Heart left ventricle (tissue), 13 donors: ENCODE measurements at regions not wholly inside any gene's neighbourhood (a gene's known extent, or its start where the extent isn't known, plus 50 kb on each side); places are given as distances from the start of the nearest gene placed in this dataset.

ENCODE experiments used
- CTCF ChIP-seq, 12 donors: fragments of 200-600 bp; sonication (generic) in 4 of 12; IDR thresholded peaks; one replicate each; pipeline versions ENCODE4 v1.5.0 to v1.8.0; 2018 to 2022; ENCODE audit warnings: antibody characterized with exemption in 12 of 12, mild to moderate bottlenecking in 5 of 12
- POLR2A ChIP-seq, 2 donors: fragments of 450-650 bp; IDR thresholded peaks; one replicate each; pipeline ENCODE4 v1.6.1; 2017; ENCODE audit warnings: antibody characterized with exemption in 2 of 2, mild to moderate bottlenecking in 2 of 2, moderate library complexity in 2 of 2
- donor health status: ischemic (EF 13 %, LVEDD 7.1; RV severe dilation, severe dysfunction).
- donor health status: DM: no; HTN: yes; CAD: no.
- donor health status: DM: no; HTN: no; CAD: no.
- donor health status: ischemic (EF 25% LVEDD 6.9; RV normal size, moderate dysfunction).
- donor health status: ischemic (EF 25% LVEDD 5.7; RV mildly dilated, moderate dysfunction).
- donor health status: ischemic (EF 35%, LVEDD 5.7; RV mildly dilated, moderate dysfunction).
- donor health status: nonischemic (EF 11% LVEDD 7.7; RV severe dilation, severe dysfunction).
- donor health status: DM: yes; HTN: yes; CAD: no.
- donor health status: PGD.
- donor health status: ischemic (EF 29% LVEDD 5.4; RV normal size, mild dysfunction).
- donor health status: nonischemic (EF 23%, LVEDD 6.1; RV moderate dilation, normal function).

DNA sequence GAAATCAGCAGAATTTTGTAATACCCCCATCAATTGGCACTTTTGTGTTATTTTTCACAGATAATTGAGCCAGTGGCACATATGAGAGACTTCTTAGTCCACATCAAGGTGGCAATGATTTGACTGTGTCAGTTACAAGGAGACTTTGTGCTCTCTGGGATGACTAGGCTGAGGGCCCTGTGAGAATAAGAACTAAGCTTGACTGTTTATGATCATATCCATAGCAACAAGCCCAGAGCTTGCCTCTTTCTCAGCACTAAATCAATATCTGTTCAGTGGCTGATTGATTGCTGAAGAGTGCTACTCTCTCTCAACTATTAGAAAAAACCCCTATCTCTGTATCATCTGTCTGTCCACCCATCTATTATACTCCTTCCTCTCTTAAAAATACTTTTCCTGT lies 185.3 kb upstream of the PLPP4 start:
- TF ChIP-seq CTCF (IDR thresholded peaks at IDR 0.05) (no peak), POLR2A (IDR thresholded peaks at IDR 0.05) (no peak)
